Left renal pelvis (tissue), 4 donors: ENCODE measurements at regions not wholly inside any gene's neighbourhood (a gene's known extent, or its start where the extent isn't known, plus 50 kb on each side); places are given as distances from the start of the nearest gene placed in this dataset.

Experiments
- DNase-seq, 4 donors: peaks; one replicate each; pipeline ENCODE4 v3.0.0-alpha.2; 2013; ENCODE audit warnings: low read depth in 4 of 4, low spot score in 3 of 4

DNA sequence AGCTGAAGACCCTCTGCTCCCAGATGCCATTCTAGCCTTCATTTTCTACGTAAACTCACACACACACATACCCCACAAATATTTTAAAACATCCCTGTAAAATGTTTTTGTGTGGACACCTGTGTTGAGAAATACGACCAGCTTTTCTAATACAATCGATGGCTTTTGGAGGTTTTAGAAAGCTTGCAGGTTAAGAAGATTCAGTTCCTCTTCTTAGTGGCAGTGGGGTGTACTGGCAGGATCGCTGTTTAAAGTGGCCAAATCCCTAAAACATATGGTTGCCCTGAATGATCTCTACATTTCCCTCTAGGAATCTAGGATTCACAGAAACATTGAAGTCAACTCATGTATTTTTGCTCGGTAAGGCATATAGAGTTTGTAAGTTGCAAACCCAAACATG is 236.3 kb downstream of the NSG2 start:
- no peak for DNase-seq

DNA sequence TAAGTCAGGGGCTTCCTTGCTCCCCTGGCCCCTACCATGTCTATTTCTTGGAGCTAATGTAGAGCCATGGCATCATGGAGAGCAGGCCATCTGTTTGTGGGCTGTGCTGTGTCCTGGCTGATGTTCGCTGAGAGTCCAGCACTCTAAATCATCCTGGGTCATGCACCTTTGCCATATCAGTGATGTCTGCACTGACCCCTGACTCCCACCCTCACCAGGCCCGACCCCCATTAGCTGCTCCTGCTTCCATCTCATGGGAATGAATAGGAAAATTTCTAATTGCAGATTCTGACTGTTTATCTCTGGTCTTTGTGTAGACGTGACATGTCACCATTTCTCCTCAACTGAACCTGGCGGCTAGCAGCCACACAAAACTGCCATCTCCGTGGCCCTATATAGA is 236.9 kb downstream of the NSG2 start:
- DNase-seq, result no peak

DNA sequence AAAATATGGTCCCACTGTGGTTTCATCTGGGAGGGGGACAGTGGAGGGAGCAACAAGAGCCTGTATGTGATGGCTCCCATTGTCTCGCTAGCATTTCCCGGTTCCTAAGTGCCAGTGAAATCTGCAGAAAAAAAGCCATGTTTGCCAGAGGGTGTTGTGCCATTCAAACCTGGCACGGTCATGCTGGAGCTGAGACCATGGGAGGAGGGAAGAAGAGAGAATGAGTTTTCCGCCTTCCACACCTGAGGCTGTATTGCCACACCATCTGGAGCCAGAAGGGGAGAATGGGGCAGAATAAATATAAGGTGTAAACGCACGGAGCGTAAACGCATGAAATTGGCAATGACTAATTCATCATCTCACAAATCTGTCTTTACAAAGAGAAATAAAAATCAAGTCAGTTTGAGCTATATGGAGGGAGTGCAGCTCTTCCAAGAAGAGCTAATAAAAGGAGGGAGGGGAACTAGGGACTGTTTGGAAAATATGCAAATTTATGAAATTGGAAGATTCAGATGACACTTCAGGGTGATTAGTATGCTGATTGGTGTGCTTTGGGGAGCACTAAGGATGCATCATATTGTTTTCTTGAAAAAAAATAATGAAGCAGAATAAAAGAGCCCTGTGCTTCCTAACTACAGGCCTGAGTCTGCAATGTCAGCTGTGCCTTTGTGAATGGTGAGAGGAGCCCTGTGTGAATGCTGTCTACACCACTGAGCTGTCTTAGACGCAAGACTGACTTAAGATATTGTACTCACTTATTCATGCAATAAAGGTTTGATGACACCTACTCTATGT is 237.9 kb downstream of the NSG2 start:
- DNase-seq, result no peak

DNA sequence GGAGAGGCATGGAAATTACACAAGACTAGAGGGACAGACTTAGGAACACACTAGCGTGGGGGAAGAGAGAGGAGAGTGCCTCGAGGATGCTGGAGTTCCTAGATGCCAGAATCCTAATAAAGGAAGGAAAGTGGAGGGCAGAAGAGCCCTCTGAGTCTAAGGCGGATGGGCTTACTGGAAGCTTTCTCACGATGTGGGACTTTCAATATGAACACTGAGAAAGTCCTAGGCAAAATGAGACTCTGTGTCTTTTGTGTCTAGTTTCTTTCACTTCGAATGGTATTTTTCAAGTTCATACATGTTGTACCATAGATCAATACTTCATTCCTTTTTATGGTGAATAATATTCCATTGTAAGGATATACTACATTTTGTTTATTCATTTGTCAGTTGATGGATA is 239.4 kb downstream of the NSG2 start:
- DNase-seq, result no peak

DNA sequence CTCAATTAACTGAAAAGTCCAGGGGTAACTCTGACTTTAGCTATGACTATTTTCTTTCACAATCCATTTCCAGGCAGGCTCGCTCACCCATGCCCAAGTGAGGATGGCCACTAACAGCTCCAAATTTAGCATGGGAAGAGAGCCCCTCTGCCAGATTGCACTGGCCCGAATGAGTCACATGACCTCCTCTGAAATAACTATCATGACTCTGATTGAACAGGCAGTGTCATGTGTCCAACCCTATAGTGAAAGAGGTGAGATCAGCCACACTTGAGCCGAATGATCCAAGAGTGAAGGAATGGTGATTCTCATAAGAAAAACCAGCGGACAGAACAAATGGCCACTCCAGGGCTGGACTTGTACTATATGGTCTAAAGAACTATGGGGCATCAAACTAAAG is 242.3 kb downstream of the NSG2 start:
- DNase-seq, result no peak

DNA sequence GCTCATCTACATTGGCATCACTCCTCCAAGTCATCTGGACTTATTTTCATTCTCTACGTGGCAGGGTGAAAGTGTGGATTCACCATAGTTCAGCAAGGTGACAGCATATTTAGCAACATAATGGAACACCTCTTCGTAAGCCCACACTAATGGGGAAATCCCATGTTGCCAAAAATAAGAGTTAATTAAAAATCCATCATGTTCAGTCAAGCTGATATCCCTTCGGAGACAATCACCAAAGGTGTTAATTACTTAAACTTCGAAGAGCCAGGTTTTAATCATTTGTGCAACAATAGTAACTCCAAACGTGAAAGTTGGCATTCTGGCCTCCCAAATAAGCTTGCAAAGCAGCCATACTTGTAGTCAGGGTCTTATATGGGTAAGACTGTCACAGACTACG is 242.9 kb downstream of the NSG2 start:
- DNase-seq, result no peak

DNA sequence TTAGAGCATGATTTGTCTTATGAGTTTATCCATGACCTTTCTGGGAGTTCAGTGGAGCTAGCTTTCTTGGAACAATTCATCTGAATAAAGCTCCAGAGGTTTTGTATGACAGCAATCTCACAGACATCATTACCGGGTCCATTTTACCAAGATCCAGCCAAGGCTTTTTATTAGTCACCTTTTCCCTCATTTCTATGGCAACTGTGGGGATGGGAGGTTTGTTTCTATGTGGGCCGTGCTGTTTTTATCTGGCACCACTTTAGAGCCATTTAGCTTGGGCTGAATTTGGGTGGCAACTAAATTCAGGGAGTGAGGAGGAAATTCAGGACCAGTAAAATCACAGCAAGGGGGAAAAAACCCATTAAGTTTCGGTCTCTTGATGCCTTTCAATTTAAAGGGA is 245.7 kb downstream of the NSG2 start:
- DNase-seq, result no peak

DNA sequence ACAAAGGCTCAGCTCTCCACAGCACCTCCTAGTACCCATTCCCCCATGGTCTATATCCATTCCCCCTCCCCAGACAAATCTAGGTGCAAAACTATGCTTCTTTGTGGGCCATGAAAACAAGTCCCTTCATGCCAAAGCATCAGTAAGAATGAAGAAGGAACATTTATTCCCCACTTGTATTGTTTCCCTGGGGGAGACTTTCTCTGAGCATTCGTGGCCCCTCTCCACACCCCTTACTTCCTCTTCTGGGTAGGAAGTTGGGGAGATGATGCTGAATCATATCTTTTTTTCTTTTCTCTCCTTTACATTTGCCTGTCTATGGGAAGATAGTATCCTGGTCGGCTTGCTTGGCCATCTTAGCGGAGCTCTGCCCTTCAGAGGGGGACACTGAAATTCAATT is 246.8 kb downstream of the NSG2 start:
- no peak for DNase-seq

DNA sequence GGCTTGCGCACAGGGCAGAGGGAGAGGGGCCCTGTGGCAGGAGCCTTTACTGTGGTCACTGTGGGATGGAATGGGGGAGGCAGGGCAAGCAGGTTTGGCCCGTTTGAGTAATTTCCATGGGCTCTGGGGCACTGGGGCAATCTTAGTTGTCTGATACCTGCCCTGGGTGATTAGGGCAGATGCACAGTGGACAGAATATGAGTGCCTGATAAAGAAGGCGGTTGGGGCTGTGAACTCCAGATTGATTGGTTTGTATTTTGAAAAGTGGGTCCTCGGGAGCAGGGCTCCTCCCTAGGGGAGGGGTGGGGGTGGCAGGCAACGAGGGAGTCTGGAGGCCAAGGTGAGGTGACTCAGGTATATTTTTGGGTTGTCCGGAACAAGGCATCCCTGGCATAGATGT is 247.5 kb downstream of the NSG2 start:
- no peak for DNase-seq

DNA sequence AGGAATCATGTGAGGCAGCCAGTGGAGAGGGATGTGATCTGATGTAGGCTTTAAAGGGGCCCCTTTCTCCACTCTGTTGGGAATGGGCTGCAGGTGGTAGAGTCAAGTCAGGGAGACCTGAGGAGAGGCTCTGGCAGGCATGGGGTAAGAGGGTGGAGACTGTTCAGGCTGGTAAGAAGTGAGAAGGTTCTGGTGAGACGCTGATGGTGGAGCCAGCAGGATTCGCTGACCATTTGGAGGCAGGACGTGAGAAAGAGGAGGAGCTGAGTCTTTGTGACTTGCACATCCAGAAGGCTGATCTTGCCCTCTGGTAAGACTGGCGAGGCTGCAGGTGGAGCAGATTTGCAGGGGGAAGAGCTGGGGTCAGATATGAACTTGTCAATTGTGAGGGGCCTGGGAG is 248.0 kb downstream of the NSG2 start:
- DNase-seq, result no peak

DNA sequence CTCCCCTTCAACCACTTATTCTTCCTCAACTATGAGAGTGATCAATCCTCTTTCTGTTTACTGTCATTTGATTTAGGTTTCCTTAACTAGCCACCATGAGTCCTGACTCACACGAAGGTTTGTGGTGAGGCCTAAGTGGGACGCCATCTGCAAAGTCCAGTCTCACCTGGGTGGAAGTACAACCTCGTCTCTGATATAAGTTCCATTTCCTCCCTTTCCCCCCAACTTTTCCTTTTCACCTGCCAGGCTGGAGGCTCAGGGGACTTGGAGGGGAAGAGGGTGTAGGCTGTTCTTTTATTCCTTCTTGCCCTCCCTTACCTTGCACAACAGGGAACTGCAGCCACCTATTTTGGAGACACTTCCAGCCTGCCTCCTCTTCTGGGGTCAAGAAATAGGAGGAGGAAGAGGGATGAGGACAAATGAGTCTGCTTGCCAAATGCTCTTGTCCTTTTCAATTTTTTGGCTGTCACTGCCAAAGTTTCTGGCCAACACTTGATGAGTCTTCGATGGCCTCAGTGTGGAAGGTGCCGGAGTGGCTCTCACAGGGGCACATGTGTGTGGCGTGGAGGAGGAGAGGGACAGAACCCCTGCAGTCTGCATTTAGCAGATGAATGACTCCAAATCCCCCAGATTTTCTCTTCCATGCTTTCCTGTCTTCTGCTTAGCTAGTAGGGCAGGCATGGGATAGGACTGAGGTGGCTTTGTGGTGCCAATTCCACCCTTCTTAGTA is 249.6 kb downstream of the NSG2 start:
- no peak for DNase-seq

DNA sequence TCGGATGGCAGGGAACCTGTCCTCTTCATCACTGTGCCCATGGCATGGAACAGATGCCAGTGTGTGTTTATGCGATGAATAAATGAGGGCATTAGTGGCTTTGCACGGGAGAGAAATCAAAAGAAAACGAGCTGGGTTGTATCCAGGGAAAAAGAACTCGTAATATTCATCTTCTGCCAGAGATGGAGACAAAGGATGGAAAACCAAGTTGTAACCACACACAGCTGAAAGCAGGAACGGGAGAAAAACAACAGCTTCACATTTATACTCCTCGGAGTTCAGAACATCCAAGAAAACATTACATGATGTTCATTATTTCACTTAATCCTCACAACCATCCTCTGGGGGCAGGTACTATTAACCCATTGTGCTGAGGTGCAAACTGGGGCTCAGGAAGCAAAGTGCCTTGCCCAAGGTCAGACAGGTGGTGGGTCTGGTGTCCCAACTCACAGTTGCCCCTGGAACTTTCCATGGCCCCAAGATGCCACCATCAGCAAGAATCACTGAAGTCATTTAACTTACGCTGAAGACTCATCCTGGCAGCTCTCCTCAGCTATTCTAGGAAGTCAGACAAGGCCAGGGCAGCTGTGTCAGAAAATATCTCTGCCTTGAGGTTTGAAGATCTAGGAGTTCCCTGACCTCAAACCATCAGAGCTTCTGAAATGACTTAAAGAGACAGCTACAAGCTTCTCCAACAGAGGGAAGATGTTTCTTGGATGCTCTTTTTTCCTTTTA is 250.4 kb downstream of the NSG2 start:
- no peak for DNase-seq

DNA sequence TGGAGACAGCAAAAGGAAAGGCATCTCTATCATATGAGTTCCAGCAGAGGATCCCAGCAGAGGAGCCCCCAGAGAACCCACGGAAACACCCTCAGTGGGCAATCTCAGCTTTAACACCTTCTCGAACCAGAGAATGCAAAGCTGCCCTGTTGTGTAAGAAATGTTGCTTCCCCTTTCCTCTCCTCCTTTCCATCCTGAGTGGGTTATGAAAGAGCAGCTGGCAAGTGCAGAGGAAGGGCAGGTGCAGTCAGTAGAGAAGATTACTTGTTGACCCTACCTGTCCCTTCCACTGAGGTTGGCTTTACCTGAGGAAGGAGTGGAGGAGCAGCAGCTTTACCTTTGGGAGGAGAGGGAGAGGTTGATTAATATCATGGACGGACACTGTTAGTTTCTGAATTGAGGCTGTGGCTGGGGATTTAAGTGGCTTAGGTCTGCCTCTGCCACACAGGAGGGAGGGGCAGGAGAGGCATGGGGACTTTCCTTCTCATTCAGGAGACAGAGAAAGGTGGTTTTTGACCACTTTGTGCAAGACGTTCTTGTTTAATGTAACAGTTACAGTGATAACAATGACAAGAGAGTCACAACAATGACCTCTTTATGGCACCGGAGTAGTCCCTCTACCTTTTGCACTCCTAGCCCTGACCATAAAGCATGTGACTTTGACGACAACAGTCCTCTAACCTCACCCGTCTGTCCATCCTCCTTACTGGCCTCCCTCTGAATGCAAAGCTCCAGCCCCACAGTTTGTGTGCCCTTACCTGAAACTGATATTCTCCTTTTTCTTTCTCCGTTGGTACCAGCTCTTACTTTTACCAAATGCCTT is 254.8 kb downstream of the NSG2 start:
- no peak for DNase-seq

DNA sequence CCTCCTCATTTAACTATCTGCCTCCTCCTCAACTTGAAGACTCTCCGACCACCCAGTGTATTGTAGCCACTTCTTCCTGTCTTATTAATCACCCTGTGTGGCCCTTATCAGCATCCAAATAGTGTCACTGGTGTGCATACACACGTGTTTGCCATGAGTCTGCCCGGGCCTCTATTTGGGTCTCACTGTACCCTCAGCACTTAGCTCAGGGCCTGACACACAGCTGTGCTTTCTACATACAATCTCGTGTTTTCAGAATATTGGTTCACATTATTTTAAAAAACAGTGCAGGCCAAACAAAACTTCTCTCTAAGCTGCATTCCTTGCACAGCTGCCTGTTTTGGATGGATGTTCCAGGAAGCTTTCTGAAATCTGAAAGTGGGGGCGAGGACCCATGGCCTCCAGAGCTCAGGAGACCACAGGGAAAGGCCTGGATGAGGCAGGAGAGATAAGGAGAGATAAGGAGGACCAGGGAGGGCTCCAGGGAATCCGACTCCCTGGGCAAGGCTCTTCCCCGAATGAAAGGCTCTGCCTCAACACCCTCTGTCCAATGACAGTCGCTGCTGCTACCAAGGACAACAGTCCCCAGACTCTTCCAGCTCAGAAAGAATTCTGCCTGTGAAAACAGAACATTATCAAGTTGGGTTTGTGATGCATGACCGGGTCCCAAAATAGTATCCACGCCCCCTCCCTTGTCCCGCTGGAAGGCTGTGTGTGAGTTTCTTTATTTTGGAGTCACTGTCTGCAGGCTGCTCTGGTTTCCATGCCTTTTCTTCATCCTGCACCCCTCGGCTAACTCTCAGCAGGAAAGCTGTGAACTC is 255.6 kb downstream of the NSG2 start:
- no peak for DNase-seq

DNA sequence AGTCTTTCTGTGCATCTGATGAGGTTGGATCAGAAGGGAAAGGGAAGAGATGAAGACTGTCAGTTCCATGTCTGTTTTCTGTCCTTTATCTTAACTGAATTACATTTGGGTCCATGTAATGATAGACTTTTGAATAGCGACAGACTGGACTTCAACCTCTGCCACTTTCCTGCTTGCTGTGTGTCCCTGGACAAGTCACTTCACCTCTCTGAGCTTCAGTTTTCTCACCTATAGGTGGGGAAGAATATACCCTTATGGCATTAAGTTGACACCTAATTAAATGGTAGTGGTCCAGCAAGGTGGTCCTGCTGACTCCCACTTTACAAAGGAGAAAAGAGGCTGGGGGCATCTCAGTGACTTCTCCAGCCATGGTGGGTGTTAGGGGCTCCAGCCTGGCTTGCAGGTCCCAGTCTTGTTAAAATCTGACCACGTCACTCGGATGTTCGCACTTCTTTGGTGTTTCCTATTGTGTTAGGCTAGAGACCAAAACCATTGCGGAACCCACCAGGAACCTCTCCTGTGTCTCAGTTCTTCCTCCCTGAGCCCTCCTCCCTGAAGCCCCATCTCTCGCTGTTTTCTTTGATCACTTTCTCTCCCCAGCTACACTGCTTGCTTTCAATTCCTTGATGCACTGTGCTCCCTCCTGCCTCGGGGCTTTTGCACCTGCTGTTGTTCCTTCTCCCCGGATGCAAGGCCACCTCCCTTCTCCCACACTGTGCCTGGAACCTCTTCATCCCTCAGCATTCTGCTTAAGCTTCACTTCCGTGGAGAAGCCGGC is 256.5 kb downstream of the NSG2 start:
- DNase-seq, result no peak

DNA sequence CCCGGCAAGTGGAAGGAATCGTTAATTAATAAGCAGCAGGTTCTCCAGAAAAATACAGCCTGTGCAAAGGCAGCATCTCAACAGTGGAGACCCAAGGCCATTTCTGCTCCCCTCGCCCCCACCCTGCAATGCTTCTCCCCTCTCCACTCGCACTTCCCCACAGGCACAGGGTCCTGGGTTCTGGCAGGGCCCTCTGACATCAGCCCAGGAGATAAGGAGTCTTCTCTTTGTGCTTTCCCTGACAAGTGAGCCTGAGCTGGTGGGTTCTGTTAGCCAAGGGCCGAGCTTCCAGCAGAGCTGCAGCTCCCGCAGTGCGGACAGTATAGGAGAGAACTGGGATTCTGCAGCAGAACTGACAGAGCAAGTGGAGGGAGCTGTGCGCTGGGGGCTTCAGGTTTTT is 257.5 kb downstream of the NSG2 start:
- no peak for DNase-seq

DNA sequence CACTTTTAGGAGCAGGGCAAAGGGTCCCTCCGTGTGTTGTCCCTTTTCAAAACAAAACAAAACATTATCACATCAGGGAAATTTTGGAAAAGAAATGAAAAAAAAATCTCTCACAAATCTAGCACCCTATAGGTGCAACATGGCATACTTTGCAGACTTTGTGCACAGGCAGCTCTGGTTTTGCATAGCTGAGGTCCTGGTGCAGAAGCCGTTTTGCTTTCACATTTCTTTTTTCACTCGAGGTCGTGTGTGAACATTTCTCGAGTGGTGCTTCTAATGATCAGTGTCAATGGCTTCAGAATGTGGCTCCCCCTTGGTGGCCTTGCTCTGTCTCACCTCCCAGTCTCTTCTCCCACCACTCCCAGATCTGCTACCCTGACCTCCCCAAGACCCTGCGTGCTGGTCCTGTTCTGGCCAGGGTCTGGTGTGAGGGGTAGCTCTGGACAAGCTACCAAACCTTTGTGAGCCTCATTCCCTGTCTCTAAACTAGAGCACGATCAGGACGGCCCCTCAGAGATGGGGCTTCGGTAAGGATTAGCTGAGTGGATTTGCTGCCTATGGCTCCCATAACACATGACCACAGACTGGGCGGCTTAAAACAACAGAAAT is 258.0 kb downstream of the NSG2 start:
- no peak for DNase-seq

DNA sequence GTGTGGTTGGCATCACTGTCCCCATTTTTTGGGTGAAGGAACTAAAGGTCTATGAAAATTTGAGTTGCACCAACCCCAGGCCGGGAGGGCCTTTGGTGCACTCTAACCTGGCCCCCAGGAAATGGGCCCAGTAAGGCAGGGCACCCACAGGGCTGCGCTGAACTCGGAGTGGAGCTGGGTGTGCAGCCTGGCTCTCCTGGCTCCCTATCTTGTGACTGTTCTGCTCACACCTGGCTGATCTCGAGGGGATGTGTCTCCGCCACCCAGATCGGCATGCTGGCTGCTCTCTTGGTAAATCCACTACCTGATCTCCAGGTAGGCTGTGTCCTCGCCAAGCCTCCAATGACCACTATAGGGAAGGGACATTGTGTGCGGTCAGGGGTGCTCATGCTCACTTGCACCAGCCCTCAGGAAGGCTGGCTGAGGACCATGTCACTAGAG is 259.8 kb downstream of the NSG2 start:
- no peak for DNase-seq
